PC-9 (cell line): ENCODE measurements at regions not wholly inside any gene's neighbourhood (a gene's known extent, or its start where the extent isn't known, plus 50 kb on each side); places are given as distances from the start of the nearest gene placed in this dataset.

Experiments used
- BruUV-seq: library from RNA; stranded (reverse); fragments of 400-500 nt; replicated peaks from 2 replicates; lab custom pipeline; 2021; lab: Mats Ljungman, UMichigan
- CTCF ChIA-PET: fragments of 300-600 bp; sonication (Branson Sonifier 250); formaldehyde crosslinking; loops from one replicate; lab custom pipeline; 2022; ENCODE audit warnings: antibody characterized with exemption; lab: Charles Lee
- POLR2A ChIA-PET: fragments of 300-600 bp; sonication (Branson Sonifier 250); formaldehyde crosslinking; loops from one replicate; lab custom pipeline; 2022; ENCODE audit warnings: antibody characterized with exemption; ENCODE audit not compliant: unreplicated experiment; lab: Charles Lee
- DNase-seq, 2 experiments: peaks; one replicate each; pipeline versions ENCODE4 v3.0.0 to v3.0.0-alpha.2; 2015 to 2022; ENCODE audit warnings: mixed read lengths in 1 of 2
- H2AFZ ChIP-seq: fragments of 200-600 bp; sonication (generic); 2 replicates; pipeline ENCODE4 v1.8.1; 2017; ENCODE audit warnings: antibody characterized with exemption
- H3F3A ChIP-seq: fragments of 200-600 bp; sonication (generic); 2 replicates; pipeline ENCODE4 v1.8.1; 2017; ENCODE audit warnings: antibody characterized with exemption, mild to moderate bottlenecking, low read depth; ENCODE audit not compliant: insufficient read depth
- H3K27ac ChIP-seq: fragments of 200-600 bp; sonication (generic); 2 replicates; pipeline ENCODE4 v1.6.1; 2016; ENCODE audit warnings: mixed run types
- H3K27me3 ChIP-seq: fragments of 200-600 bp; sonication (generic); 2 replicates; pipeline ENCODE4 v1.6.1; 2016; ENCODE audit warnings: low read depth, mixed run types; ENCODE audit not compliant: insufficient read depth
- H3K36me3 ChIP-seq: fragments of 200-600 bp; sonication (generic); 2 replicates; pipeline ENCODE4 v1.6.1; 2016; ENCODE audit warnings: low read depth, mixed run types
- H3K4me1 ChIP-seq: fragments of 200-600 bp; sonication (generic); replicated peaks from 2 replicates; pipeline ENCODE4 v1.6.1; 2016; ENCODE audit warnings: mixed run types; ENCODE audit not compliant: insufficient read depth
- H3K4me2 ChIP-seq: fragments of 200-600 bp; sonication (generic); 2 replicates; pipeline ENCODE4 v1.6.1; 2017; ENCODE audit warnings: mixed run types
- H3K4me3 ChIP-seq: fragments of 200-600 bp; sonication (generic); 2 replicates; pipeline ENCODE4 v1.6.1; 2016; ENCODE audit warnings: mixed run types
- H3K79me2 ChIP-seq: fragments of 200-600 bp; sonication (generic); 2 replicates; pipeline ENCODE4 v1.6.1; 2017; ENCODE audit warnings: low read depth, mixed run types
- H3K9me2 ChIP-seq: fragments of 200-600 bp; sonication (generic); 2 replicates; pipeline ENCODE4 v1.8.1; 2017; ENCODE audit warnings: mild to moderate bottlenecking; ENCODE audit not compliant: insufficient read depth
- H3K9me3 ChIP-seq: fragments of 200-600 bp; sonication (generic); 2 replicates; pipeline ENCODE4 v1.8.1; 2016; ENCODE audit warnings: low read depth; ENCODE audit not compliant: insufficient read depth
- H4K20me1 ChIP-seq: fragments of 200-600 bp; sonication (generic); 2 replicates; pipeline ENCODE4 v1.8.1; 2017; ENCODE audit not compliant: insufficient read depth
- CTCF ChIP-seq: fragments of 200-600 bp; sonication (generic); conservative IDR thresholded peaks from 2 replicates; pipeline ENCODE4 v1.6.1; 2017; ENCODE audit warnings: mixed run types, antibody characterized with exemption, mild to moderate bottlenecking, moderate library complexity
- EZH2 ChIP-seq: fragments of 200-600 bp; sonication (generic); IDR thresholded peaks from 2 replicates; pipeline ENCODE4 v1.8.0; 2017; ENCODE audit warnings: antibody characterized with exemption, low read depth
- intact Hi-C: fragments of 100-400 bp; cut with micrococcal nuclease; formaldehyde crosslinking; loops from one replicate; pipeline ENCODE4 v1.10.0; 2022; ENCODE audit not compliant: unreplicated experiment

GRCh38 chr15:29471306-29471705 lies 201.7 kb upstream of the NSMCE3 start:
- Histone ChIP-seq H3K36me3 (no peaks in the 10 kb centered on the region), H3K27ac (no peak overlapping the region), H3K4me1 (no peaks in the 10 kb centered on the region), H3F3A (no peaks in the 10 kb centered on the region), H3K9me2 (no peaks in the 10 kb centered on the region), H3K9me3 (no peaks in the 10 kb centered on the region), H3K79me2 (no peaks in the 10 kb centered on the region), H2AFZ (no peak overlapping the region), H3K27me3 (peaks cover 28% of the 10 kb centered on the region), H4K20me1 (no peaks in the 10 kb centered on the region), H3K4me3 (no peak overlapping the region), H3K4me2 (no peak overlapping the region)
- intact Hi-C loops = no loop called here
- POLR2A ChIA-PET = no interaction called here
- BruUV-seq = no TSS peak
- TF ChIP-seq EZH2 (no peak), CTCF (no peak)
- CTCF ChIA-PET = no interaction called here
- no peak for DNase-seq

- no peak overlapping the region for H3K27ac ChIP-seq
- no peaks in the 10 kb centered on the region for H3K79me2 ChIP-seq
- no peak for DNase-seq
- CTCF ChIA-PET = no interaction called here
- H3K4me2 ChIP-seq = no peak overlapping the region
- no TSS peak for BruUV-seq
- no peaks in the 10 kb centered on the region for H3K36me3 ChIP-seq
- POLR2A ChIA-PET = no interaction called here
- peaks cover 28% of the 10 kb centered on the region for H3K27me3 ChIP-seq
- intact Hi-C loops = no loop called here
- H3K4me3 ChIP-seq = no peak overlapping the region
- no peaks in the 10 kb centered on the region for H3F3A ChIP-seq
- no peaks in the 10 kb centered on the region for H3K4me1 ChIP-seq
- TF ChIP-seq CTCF (no peak), EZH2 (no peak)
- H3K9me3 ChIP-seq = no peaks in the 10 kb centered on the region
- H2AFZ ChIP-seq = no peak overlapping the region
- H3K9me2 ChIP-seq = no peaks in the 10 kb centered on the region
- no peaks in the 10 kb centered on the region for H4K20me1 ChIP-seq
Measured at GRCh38 chr15:29470794-29471193, 201.2 kb upstream of the NSMCE3 start.

GRCh38 chr15:29470311-29470710 lies 200.7 kb upstream of the NSMCE3 start:
- BruUV-seq = no TSS peak
- no peak for DNase-seq
- Histone ChIP-seq H4K20me1 (no peaks in the 10 kb centered on the region), H2AFZ (no peak overlapping the region), H3K9me2 (no peaks in the 10 kb centered on the region), H3K27ac (no peak overlapping the region), H3K4me2 (no peak overlapping the region), H3K9me3 (no peaks in the 10 kb centered on the region), H3K4me3 (no peak overlapping the region), H3K4me1 (no peaks in the 10 kb centered on the region), H3K27me3 (peaks cover 26% of the 10 kb centered on the region), H3K36me3 (no peaks in the 10 kb centered on the region), H3F3A (no peaks in the 10 kb centered on the region), H3K79me2 (no peaks in the 10 kb centered on the region)
- TF ChIP-seq CTCF (no peak), EZH2 (no peak)
- intact Hi-C loops = no loop called here
- ChIA-PET CTCF (no interaction called here), POLR2A (no interaction called here)
